ENCODE measurements at regions not wholly inside any gene's neighbourhood (a gene's known extent, or its start where the extent isn't known, plus 50 kb on each side); places are given as distances from the start of the nearest gene placed in this dataset.

DNA sequence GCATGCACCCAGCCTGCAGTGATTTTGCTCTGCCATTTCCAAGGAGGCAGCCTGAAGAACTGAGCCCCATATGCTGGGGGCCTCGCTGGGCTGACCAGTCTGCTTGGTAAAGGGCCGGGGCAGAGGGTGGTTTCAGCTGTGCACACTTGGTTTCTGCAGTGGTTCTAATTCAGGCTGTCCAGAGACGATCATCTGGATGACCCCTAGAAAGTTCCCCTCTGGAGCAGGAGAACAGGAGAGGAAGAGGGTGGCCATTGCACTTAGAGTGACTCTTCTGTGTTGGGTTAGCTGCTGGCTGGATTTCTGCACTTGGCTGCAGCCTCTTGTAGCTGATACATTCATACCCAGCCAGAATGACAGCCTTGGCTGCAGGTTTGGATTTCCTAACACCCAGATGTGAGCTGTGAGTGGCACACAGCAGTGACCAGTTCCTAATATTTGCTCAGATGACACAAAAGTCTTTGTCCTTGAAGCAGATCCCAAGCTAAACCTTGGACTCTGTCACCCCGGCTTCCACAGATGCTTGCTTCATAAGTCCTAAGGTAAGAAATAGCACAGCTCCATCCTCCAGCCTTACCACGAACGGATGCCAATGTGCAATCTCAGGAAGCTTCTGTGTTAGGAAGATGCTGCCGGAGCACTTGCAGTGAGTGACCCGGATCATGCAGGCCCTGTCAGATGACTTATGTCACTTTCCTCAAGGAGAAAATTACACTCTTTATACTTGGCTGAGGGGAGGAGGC, 105.6 kb downstream of the HNRNPLL start:
- Histone ChIP-seq H3K27me3 (ENCODE audit: control insufficient read depth, insufficient read depth, low read length) (peaks cover 3% of the 10 kb centered on the region), H3K36me3 (ENCODE audit: control insufficient read depth, insufficient read depth, low read length) (no peaks in the 10 kb centered on the region), H3K4me3 (ENCODE audit: low read depth, low read length) (no peak overlapping the region)
- TF ChIP-seq, protein P1, sequence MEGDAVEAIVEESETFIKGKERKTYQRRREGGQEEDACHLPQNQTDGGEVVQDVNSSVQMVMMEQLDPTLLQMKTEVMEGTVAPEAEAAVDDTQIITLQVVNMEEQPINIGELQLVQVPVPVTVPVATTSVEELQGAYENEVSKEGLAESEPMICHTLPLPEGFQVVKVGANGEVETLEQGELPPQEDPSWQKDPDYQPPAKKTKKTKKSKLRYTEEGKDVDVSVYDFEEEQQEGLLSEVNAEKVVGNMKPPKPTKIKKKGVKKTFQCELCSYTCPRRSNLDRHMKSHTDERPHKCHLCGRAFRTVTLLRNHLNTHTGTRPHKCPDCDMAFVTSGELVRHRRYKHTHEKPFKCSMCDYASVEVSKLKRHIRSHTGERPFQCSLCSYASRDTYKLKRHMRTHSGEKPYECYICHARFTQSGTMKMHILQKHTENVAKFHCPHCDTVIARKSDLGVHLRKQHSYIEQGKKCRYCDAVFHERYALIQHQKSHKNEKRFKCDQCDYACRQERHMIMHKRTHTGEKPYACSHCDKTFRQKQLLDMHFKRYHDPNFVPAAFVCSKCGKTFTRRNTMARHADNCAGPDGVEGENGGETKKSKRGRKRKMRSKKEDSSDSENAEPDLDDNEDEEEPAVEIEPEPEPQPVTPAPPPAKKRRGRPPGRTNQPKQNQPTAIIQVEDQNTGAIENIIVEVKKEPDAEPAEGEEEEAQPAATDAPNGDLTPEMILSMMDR (IDR thresholded peaks at IDR 0.05; ENCODE audit: insufficient read depth, low read length, poor library complexity, severe bottlenecking) = no peak
- DNase-seq (ENCODE audit: low read depth) = no peak

DNA sequence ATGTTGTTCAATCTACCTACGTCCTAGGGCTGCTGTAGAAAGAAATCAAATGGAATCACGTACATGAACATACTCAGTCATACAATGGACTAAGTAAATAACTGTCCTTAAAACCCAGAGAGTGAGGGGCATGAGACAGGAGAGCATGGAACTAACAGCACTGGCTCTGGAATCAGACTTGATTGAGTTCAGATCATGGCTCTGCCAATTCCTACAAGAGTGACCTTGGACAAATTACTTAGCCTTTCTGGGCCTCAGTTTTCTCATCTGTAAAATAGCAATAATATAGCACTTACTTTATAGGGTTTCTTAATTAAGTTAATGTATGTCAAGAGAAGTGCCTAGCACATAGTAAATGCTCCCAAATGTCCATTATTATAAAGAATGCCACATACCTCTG, 106.8 kb downstream of the HNRNPLL start:
- Histone ChIP-seq H3K36me3 (ENCODE audit: control insufficient read depth, insufficient read depth, low read length) (no peaks in the 10 kb centered on the region), H3K27me3 (ENCODE audit: control insufficient read depth, insufficient read depth, low read length) (peaks cover 3% of the 10 kb centered on the region), H3K4me3 (ENCODE audit: low read depth, low read length) (no peak overlapping the region)
- DNase-seq (ENCODE audit: low read depth) = no peak
- TF ChIP-seq, protein P1 (IDR thresholded peaks at IDR 0.05; ENCODE audit: insufficient read depth, low read length, poor library complexity, severe bottlenecking) = no peak

DNA sequence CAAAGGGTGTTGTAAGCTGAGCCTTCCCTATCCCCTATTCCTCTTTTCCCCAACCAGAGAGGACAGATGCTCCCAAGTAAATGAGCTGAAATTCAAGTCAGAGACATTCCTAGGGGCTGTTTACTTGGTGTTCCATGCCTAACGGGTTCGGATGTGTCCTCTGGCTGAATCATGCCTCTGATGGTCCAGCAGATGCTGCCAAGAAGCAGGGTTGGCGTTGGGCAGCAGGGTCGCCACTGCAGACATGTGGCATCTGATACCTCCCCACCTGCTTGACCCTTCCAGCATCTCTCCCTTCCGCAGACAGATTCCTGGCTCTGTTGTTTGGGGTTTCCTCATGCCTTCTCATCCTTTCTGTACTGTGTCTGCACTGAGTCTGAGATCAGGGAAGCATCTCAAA, 108.3 kb downstream of the HNRNPLL start:
- TF ChIP-seq, protein P1 (IDR thresholded peaks at IDR 0.05; ENCODE audit: insufficient read depth, low read length, poor library complexity, severe bottlenecking) = no peak

DNA sequence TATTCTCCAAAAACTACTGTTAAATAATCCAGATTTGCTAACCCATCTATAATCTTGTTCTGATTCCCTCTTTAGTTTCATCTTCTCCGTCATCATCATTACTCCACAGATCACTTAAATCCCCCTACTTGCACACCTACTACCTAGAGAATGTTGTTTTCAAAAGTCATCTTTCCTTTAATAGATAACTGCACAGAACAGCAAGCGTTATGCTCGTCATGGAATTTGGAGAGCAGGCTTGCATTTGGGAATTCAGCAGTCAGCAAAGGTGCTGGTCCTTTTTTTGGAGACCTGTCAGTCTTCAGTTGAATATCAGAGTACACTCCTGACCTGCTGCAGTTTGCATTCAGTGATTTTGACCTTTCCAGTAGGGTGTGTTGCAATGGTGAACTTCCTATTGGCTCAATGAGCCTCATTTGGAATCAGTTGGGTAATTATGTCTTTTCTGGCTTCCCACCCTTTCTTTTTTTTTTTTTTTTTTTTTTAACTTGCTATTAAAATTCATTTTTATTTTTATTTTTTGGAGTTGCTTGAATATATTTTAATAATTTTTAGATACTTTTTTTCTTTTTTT, 110.6 kb downstream of the HNRNPLL start:
- Histone ChIP-seq H3K27me3 (ENCODE audit: control insufficient read depth, insufficient read depth, low read length) (no peaks in the 10 kb centered on the region), H3K4me3 (ENCODE audit: low read depth, low read length) (no peak overlapping the region), H3K36me3 (ENCODE audit: control insufficient read depth, insufficient read depth, low read length) (no peaks in the 10 kb centered on the region)
- no peak for DNase-seq (ENCODE audit: low read depth)
- TF ChIP-seq, protein P1 (IDR thresholded peaks at IDR 0.05; ENCODE audit: insufficient read depth, low read length, poor library complexity, severe bottlenecking) = no peak

More for the DNA sequence above, 108.3 kb downstream of the HNRNPLL start:
- Histone ChIP-seq H3K27me3 (ENCODE audit: control insufficient read depth, insufficient read depth, low read length) (no peaks in the 10 kb centered on the region), H3K4me3 (ENCODE audit: low read depth, low read length) (no peak overlapping the region), H3K36me3 (ENCODE audit: control insufficient read depth, insufficient read depth, low read length) (no peaks in the 10 kb centered on the region)
- no peak for DNase-seq (ENCODE audit: low read depth)

DNA sequence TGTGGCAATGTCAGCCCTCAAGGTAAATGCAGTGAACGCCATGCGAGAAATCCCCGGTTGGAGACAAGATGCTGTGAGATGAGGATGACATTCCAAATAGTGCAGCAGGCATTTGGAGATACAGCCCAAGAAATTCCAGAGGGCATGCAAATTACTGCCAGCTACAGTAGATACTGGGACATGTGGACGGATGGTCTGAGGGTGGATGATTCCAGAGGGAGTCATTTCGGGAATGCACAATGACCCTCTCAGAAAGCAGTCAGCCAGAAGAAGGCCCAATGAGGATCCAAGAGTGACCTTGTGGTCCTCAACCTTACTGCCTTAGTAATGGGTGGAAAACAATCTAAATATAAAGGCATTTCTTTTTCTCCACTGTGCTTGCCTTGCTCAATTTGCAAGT, 111.3 kb downstream of the HNRNPLL start:
- H3K36me3 ChIP-seq (ENCODE audit: control insufficient read depth, insufficient read depth, low read length) = no peaks in the 10 kb centered on the region
- H3K27me3 ChIP-seq (ENCODE audit: control insufficient read depth, insufficient read depth, low read length) = no peaks in the 10 kb centered on the region
- H3K4me3 ChIP-seq (ENCODE audit: low read depth, low read length) = no peak overlapping the region
- TF ChIP-seq, protein P1 (IDR thresholded peaks at IDR 0.05; ENCODE audit: insufficient read depth, low read length, poor library complexity, severe bottlenecking) = no peak
- no peak for DNase-seq (ENCODE audit: low read depth)
